Omental fat pad (tissue), 3 donors: ENCODE measurements at regions not wholly inside any gene's neighbourhood (a gene's known extent, or its start where the extent isn't known, plus 50 kb on each side); places are given as distances from the start of the nearest gene placed in this dataset.

ENCODE experiments used
- ATAC-seq: fragments of 150-250 bp; one replicate; pipeline ENCODE4 v1.9.1; 2016; ENCODE audit warnings: mild to moderate bottlenecking, moderate library complexity; ENCODE audit not compliant: low FRiP score
- DNase-seq: peaks from one replicate; pipeline ENCODE4 v3.0.0-alpha.2; 2019; ENCODE audit warnings: low spot score
- TF ChIP-seq, protein P1 (sequence below), 3 donors: fragments of 450-650 bp; IDR thresholded peaks; one replicate each; pipeline ENCODE4 v1.5.1; 2016 to 2017; ENCODE audit warnings: antibody characterized with exemption in 3 of 3, mild to moderate bottlenecking in 3 of 3, moderate library complexity in 2 of 3

DNA sequence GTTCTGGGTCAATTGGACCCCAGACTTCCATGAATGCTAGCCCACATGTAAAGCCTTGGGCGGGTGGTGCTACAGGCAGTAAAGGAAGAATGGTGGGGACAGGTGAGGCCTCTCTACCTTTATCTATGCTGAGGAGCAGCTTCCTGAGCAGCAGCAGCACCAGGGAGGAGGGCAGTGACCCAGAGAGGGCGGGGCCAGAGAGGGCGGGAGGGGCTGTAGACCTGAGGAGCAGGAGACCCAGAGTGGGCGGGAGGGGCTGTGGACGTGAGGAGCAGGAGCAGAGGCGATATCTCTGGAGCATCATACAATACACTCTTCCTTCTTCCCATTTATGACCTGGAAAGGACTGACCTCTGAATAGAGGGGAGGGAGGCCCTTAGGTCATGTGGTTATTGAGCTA, 165.9 kb downstream of the MTRR start:
- TF ChIP-seq, protein P1, sequence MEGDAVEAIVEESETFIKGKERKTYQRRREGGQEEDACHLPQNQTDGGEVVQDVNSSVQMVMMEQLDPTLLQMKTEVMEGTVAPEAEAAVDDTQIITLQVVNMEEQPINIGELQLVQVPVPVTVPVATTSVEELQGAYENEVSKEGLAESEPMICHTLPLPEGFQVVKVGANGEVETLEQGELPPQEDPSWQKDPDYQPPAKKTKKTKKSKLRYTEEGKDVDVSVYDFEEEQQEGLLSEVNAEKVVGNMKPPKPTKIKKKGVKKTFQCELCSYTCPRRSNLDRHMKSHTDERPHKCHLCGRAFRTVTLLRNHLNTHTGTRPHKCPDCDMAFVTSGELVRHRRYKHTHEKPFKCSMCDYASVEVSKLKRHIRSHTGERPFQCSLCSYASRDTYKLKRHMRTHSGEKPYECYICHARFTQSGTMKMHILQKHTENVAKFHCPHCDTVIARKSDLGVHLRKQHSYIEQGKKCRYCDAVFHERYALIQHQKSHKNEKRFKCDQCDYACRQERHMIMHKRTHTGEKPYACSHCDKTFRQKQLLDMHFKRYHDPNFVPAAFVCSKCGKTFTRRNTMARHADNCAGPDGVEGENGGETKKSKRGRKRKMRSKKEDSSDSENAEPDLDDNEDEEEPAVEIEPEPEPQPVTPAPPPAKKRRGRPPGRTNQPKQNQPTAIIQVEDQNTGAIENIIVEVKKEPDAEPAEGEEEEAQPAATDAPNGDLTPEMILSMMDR (IDR thresholded peaks at IDR 0.05): no peak
- DNase-seq (no peak), ATAC-seq (no peak)

GRCh38 chr5:8048920-8049319, 180.0 kb downstream of the MTRR start:
- ATAC-seq (no peak), DNase-seq (no peak)
- TF ChIP-seq, protein P1 (IDR thresholded peaks at IDR 0.05): no peak

GRCh38 chr5:8050616-8051175, 181.7 kb downstream of the MTRR start:
- TF ChIP-seq, protein P1 (IDR thresholded peaks at IDR 0.05): no peak
- DNase-seq (no peak), ATAC-seq (no peak)

DNA sequence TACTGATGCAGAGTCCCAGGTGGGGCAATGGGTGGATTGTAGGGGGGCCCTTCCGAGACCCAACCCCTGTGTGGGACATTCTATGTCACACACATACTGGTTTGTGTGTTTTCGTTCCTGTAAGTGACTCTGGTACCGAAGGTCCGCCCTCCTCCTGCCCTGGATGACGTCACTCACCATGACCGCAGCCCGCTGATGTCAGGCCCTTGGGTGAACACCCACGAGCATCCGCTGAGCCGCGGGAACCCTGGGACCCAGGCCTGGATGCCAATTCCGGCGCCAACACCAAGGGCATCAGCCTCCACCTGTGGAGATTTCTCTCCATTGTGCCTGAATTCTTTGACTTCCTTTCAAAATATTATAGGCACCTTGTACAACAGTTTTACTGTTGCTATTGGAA, 184.3 kb downstream of the MTRR start:
- no peak for DNase-seq
- ATAC-seq: no peak
- TF ChIP-seq, protein P1 (IDR thresholded peaks at IDR 0.05): no peak

DNA sequence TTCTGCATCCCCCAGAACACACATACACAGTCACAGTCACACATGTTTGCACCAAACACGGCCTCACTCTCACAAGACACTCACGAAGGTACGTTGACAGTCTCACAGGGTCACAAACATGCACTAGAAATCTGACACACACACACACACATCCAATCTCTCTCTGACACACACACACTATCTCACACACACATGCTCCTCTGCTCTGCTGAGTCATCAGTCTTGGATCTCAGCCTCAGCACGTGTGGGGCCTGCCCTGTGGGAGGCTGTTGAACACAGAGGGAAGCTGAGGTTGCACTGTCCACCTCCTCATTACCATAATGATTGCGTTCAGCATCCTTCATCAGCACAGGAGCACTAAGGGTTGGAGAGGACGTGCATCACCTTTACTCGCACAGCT, 188.8 kb downstream of the MTRR start:
- DNase-seq (no peak), ATAC-seq (no peak)
- TF ChIP-seq, protein P1 (IDR thresholded peaks at IDR 0.05): no peak

- TF ChIP-seq, protein P1 (IDR thresholded peaks at IDR 0.05): no peak
- DNase-seq (no peak), ATAC-seq (no peak)
These were observed 189.8 kb downstream of the MTRR start for GRCh38 chr5:8058616-8059190.

DNA sequence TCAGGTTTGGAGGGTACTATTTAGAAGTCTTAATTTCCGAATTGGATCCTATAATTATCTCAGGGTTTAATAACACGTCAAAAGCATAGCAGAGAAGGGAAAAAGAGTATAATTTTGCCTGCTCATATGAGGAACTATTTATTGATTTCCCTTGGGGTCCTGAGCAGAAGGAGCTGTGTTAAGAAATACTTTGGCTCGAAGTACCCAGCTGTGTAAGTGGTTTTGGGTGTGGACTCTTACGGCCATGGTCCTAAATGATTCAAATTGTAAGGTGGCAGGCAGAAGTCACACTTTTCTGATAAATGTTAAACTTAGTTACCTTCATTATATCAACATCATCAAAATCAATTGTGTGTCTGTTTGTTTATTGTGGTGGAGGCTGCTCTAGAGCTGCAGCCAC, 190.4 kb downstream of the MTRR start:
- DNase-seq: no peak
- TF ChIP-seq, protein P1 (IDR thresholded peaks at IDR 0.05): no peak
- no peak for ATAC-seq
